DOHH2 (cell line): ENCODE measurements at regions not wholly inside any gene's neighbourhood (a gene's known extent, or its start where the extent isn't known, plus 50 kb on each side); places are given as distances from the start of the nearest gene placed in this dataset.

ENCODE experiments used
- H3F3A ChIP-seq: fragments of 200-600 bp; sonication (generic), shearing (Covaris generic); 2 replicates; pipeline ENCODE4 v1.6.0; 2016; ENCODE audit warnings: antibody characterized with exemption, mild to moderate bottlenecking; ENCODE audit not compliant: control insufficient read depth, insufficient read depth
- H3K27ac ChIP-seq: fragments of 200-600 bp; sonication (generic); 2 replicates; pipeline ENCODE4 v1.5.1; 2014; ENCODE audit warnings: low read depth, mild to moderate bottlenecking, low read length, moderate library complexity
- H3K27me3 ChIP-seq: fragments of 200-600 bp; sonication (generic); 2 replicates; pipeline ENCODE4 v1.6.1; 2014; ENCODE audit warnings: mild to moderate bottlenecking, low read length, mixed read lengths; ENCODE audit not compliant: control insufficient read depth
- H3K36me3 ChIP-seq: fragments of 200-600 bp; sonication (generic); 2 replicates; pipeline ENCODE4 v1.6.1; 2014; ENCODE audit warnings: mild to moderate bottlenecking, low read length, moderate library complexity, mixed read lengths; ENCODE audit not compliant: control insufficient read depth
- H3K4me1 ChIP-seq: fragments of 200-600 bp; sonication (generic); 2 replicates; pipeline ENCODE4 v1.6.1; 2014; ENCODE audit warnings: mild to moderate bottlenecking, low read length, mixed read lengths; ENCODE audit not compliant: control insufficient read depth
- H3K4me2 ChIP-seq: fragments of 200-600 bp; sonication (generic); 2 replicates; pipeline ENCODE4 v1.6.0; 2014; ENCODE audit warnings: mild to moderate bottlenecking, low read length, moderate library complexity
- H3K4me3 ChIP-seq: fragments of 200-600 bp; sonication (generic); 2 replicates; pipeline ENCODE4 v1.5.1; 2014; ENCODE audit warnings: mild to moderate bottlenecking, low read length, mixed read lengths
- H3K79me2 ChIP-seq: fragments of 200-600 bp; sonication (generic); 2 replicates; pipeline ENCODE4 v1.6.1; 2014; ENCODE audit warnings: mild to moderate bottlenecking, low read length, mixed read lengths; ENCODE audit not compliant: control insufficient read depth
- H3K9me2 ChIP-seq: fragments of 200-600 bp; sonication (generic); replicated peaks from 2 replicates; pipeline ENCODE4 v1.6.1; 2014; ENCODE audit warnings: mild to moderate bottlenecking, low read length, mixed read lengths; ENCODE audit not compliant: control insufficient read depth
- H3K9me3 ChIP-seq: fragments of 200-600 bp; sonication (generic); 2 replicates; pipeline ENCODE4 v1.6.1; 2014; ENCODE audit warnings: antibody characterized with exemption, low read length, mixed read lengths; ENCODE audit not compliant: control insufficient read depth, insufficient read depth
- H4K20me1 ChIP-seq: fragments of 200-600 bp; sonication (generic); 2 replicates; pipeline ENCODE4 v1.6.0; 2014; ENCODE audit warnings: low read depth, mild to moderate bottlenecking, antibody characterized with exemption, low read length, moderate library complexity; ENCODE audit not compliant: control insufficient read depth, insufficient read depth
- EZH2phosphoT487 ChIP-seq: fragments of 200-600 bp; sonication (generic); IDR thresholded peaks from 2 replicates; pipeline ENCODE4 v1.6.1; 2017; ENCODE audit warnings: borderline replicate concordance, mild to moderate bottlenecking, antibody characterized with exemption, low read length, moderate library complexity, mixed read lengths
- TF ChIP-seq, protein P1 (sequence below): fragments of 200-600 bp; sonication (generic); IDR thresholded peaks from one replicate; pipeline ENCODE4 v1.5.1; 2014; ENCODE audit warnings: antibody characterized with exemption, mild to moderate bottlenecking, low read depth, low read length; ENCODE audit not compliant: poor library complexity, severe bottlenecking

DNA sequence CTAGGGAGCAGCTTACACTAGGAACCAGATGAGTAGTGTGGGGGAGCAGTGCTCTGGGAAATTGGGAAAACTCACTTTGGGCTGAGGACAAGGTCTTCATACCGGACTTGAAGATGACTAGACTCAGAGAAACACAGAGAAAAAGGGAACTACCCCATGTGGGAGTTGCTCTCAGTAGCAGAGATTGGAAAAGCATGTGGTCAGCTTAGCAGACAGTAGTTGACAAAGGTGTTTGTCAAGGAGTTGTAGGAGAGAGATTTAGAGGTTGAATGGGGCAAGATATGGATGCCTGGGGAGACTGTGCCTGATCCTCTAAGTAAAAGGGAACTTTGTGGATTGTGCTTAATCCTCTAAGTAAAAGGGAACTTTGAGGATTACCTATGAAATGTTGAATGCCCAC, 194.5 kb upstream of the COX10 start:
- no peaks in the 10 kb centered on the region for H4K20me1 ChIP-seq
- no peak overlapping the region for H3K4me2 ChIP-seq
- TF ChIP-seq, protein P1, sequence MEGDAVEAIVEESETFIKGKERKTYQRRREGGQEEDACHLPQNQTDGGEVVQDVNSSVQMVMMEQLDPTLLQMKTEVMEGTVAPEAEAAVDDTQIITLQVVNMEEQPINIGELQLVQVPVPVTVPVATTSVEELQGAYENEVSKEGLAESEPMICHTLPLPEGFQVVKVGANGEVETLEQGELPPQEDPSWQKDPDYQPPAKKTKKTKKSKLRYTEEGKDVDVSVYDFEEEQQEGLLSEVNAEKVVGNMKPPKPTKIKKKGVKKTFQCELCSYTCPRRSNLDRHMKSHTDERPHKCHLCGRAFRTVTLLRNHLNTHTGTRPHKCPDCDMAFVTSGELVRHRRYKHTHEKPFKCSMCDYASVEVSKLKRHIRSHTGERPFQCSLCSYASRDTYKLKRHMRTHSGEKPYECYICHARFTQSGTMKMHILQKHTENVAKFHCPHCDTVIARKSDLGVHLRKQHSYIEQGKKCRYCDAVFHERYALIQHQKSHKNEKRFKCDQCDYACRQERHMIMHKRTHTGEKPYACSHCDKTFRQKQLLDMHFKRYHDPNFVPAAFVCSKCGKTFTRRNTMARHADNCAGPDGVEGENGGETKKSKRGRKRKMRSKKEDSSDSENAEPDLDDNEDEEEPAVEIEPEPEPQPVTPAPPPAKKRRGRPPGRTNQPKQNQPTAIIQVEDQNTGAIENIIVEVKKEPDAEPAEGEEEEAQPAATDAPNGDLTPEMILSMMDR = no peak
- TF ChIP-seq EZH2phosphoT487 = no peak
- no peak overlapping the region for H3K27ac ChIP-seq
- no peaks in the 10 kb centered on the region for H3K79me2 ChIP-seq
- no peaks in the 10 kb centered on the region for H3K36me3 ChIP-seq
- no peaks in the 10 kb centered on the region; the same call in 1 of the 2 replicates for H3K9me2 ChIP-seq
- peaks cover 4% of the 10 kb centered on the region; the same call in 1 of the 2 replicates for H3K9me3 ChIP-seq
- no peaks in the 10 kb centered on the region for H3K4me1 ChIP-seq
- H3K4me3 ChIP-seq = no peak overlapping the region
- no peaks in the 10 kb centered on the region for H3K27me3 ChIP-seq
- H3F3A ChIP-seq = no peaks in the 10 kb centered on the region

DNA sequence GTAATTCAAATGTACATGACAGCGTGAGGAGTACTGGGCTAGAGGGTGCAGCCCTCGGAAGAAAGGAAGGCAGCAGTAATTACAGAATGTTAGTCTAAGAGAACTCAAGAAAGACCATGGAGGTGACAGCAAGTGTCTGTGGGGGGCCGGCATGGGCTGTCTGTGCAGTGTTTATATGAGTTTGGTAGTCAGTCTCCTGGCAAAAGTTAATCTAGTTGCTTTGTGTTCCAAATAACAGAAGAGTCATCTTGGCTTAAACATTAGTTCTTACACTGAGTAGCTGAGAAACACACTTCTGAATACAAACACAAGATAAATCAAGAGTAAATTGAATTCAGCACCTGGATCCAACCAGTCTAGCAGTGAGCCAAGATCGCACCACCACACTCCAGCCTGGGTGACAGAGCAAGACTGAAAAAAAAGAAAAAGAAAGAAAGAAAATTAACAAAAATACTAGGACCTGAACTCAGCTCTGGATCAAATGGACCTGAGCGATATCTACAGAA, 189.3 kb upstream of the COX10 start:
- TF ChIP-seq EZH2phosphoT487 = no peak
- TF ChIP-seq, protein P1 = no peak
- no peaks in the 10 kb centered on the region for H3K79me2 ChIP-seq

DNA sequence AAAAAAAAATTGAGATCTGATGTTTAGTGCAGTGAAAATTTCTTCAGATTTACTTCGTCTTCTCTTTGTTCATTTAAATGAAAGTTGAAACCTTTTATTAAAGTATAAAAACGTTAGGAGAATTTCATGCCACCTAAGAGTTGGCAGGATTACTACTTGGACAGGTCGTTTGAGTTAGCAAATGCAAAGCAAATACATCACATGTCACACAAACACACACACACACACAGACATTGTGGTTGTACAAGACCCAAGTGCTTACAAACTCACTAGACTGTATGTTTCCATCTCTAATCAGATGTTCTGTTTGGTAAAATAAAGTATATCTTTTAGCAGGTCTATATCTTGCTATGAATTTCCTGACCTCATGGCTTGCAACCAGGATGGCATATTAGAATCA, 185.6 kb upstream of the COX10 start:
- H3K27me3 ChIP-seq = no peaks in the 10 kb centered on the region
- H3K27ac ChIP-seq = no peak overlapping the region
- H3K9me2 ChIP-seq = no peaks in the 10 kb centered on the region
- H3K4me3 ChIP-seq = no peak overlapping the region
- H3F3A ChIP-seq = no peaks in the 10 kb centered on the region
- no peak overlapping the region for H3K4me2 ChIP-seq
- no peaks in the 10 kb centered on the region for H4K20me1 ChIP-seq
- no peaks in the 10 kb centered on the region for H3K36me3 ChIP-seq
- TF ChIP-seq, protein P1 = no peak
- no peak for TF ChIP-seq EZH2phosphoT487
- H3K9me3 ChIP-seq = no peaks in the 10 kb centered on the region
- no peaks in the 10 kb centered on the region for H3K4me1 ChIP-seq
- H3K79me2 ChIP-seq = no peaks in the 10 kb centered on the region

More for the DNA sequence above, 189.3 kb upstream of the COX10 start:
- H3K9me2 ChIP-seq = no peaks in the 10 kb centered on the region
- H3K27me3 ChIP-seq = no peaks in the 10 kb centered on the region
- no peaks in the 10 kb centered on the region for H3F3A ChIP-seq
- no peaks in the 10 kb centered on the region for H3K9me3 ChIP-seq
- H3K4me3 ChIP-seq = no peak overlapping the region
- H3K27ac ChIP-seq = no peak overlapping the region
- no peaks in the 10 kb centered on the region for H3K36me3 ChIP-seq
- H3K4me2 ChIP-seq = no peak overlapping the region
- H4K20me1 ChIP-seq = no peaks in the 10 kb centered on the region
- no peaks in the 10 kb centered on the region for H3K4me1 ChIP-seq

DNA sequence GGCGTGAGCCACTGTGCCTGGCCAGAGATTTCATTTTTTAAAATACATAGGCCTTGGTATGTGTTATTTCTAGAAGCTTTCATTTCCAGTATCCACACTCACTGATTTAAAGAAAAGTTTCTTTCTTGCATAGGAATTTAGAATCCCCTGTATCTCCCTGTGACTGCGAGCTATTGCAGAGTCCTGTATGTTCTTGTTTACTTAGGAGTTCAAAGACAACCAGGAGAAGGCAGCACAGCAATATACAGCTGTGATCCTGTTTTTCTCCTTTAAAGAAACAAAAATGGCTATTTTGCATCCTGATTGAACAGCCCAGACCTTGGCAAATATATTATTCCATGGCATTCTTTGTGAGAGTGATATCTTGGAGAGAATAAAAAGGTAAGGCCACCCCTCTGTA, 185.0 kb upstream of the COX10 start:
- TF ChIP-seq EZH2phosphoT487 = no peak
- TF ChIP-seq, protein P1 = no peak
- Histone ChIP-seq H3K4me2 (no peak overlapping the region), H3K27ac (no peak overlapping the region), H3K9me3 (no peaks in the 10 kb centered on the region), H3K4me3 (no peak overlapping the region), H4K20me1 (no peaks in the 10 kb centered on the region), H3K9me2 (no peaks in the 10 kb centered on the region), H3K79me2 (no peaks in the 10 kb centered on the region), H3F3A (no peaks in the 10 kb centered on the region), H3K4me1 (no peaks in the 10 kb centered on the region), H3K27me3 (no peaks in the 10 kb centered on the region), H3K36me3 (no peaks in the 10 kb centered on the region)
